Suprapubic skin (tissue), 4 donors: ENCODE measurements at regions not wholly inside any gene's neighbourhood (a gene's known extent, or its start where the extent isn't known, plus 50 kb on each side); places are given as distances from the start of the nearest gene placed in this dataset.
"Not testable (repeated sequence)": the region's sequence is repeated elsewhere in the genome, so short reads cannot be mapped to it uniquely, and the experiment has no call there.

Experiments used
- DNase-seq, 2 donors: peaks; one replicate each; pipeline ENCODE4 v3.0.0-alpha.2; 2019; ENCODE audit warnings: low spot score in 2 of 2
- H3K27ac ChIP-seq: fragments of 200-600 bp; sonication (generic); one replicate; pipeline ENCODE4 v1.5.1; 2019
- H3K27me3 ChIP-seq: fragments of 200-600 bp; sonication (generic); one replicate; pipeline ENCODE4 v1.5.1; 2019
- H3K36me3 ChIP-seq: fragments of 200-600 bp; sonication (generic); one replicate; pipeline ENCODE4 v1.5.1; 2019
- H3K4me1 ChIP-seq: fragments of 200-600 bp; sonication (generic); one replicate; pipeline ENCODE4 v1.5.1; 2019
- H3K4me3 ChIP-seq: fragments of 200-600 bp; sonication (generic); one replicate; pipeline ENCODE4 v1.5.1; 2019; ENCODE audit warnings: mild to moderate bottlenecking
- H3K9me3 ChIP-seq: fragments of 200-600 bp; sonication (generic); one replicate; pipeline ENCODE4 v1.5.1; 2019
- CTCF ChIP-seq, 2 donors: fragments of 200-600 bp in 1 of 2; fragments of 450-650 bp in 1 of 2; sonication (generic) in 1 of 2; IDR thresholded peaks; one replicate each; pipeline ENCODE4 v1.5.1; 2016 to 2019; ENCODE audit warnings: antibody characterized with exemption in 2 of 2, mild to moderate bottlenecking in 1 of 2, moderate library complexity in 1 of 2
- EP300 ChIP-seq: sonication (generic); formaldehyde crosslinking; IDR thresholded peaks from one replicate; pipeline ENCODE4 v1.6.1; 2017; ENCODE audit warnings: antibody characterized with exemption
- POLR2A ChIP-seq, 2 donors: fragments of 450-650 bp; IDR thresholded peaks; one replicate each; pipeline ENCODE4 v1.6.1; 2017; ENCODE audit warnings: antibody characterized with exemption in 2 of 2, mild to moderate bottlenecking in 2 of 2, moderate library complexity in 2 of 2
- POLR2AphosphoS5 ChIP-seq, 3 donors: sonication (generic); formaldehyde crosslinking; IDR thresholded peaks; one replicate each; pipeline ENCODE4 v1.6.1; 2017; ENCODE audit warnings: antibody characterized with exemption in 3 of 3
- WGBS: methylation state at CpG from one replicate; pipeline ENCODE4 v1.1.5; 2018; 5-methylcytosine and 5-hydroxymethylcytosine counted together

DNA sequence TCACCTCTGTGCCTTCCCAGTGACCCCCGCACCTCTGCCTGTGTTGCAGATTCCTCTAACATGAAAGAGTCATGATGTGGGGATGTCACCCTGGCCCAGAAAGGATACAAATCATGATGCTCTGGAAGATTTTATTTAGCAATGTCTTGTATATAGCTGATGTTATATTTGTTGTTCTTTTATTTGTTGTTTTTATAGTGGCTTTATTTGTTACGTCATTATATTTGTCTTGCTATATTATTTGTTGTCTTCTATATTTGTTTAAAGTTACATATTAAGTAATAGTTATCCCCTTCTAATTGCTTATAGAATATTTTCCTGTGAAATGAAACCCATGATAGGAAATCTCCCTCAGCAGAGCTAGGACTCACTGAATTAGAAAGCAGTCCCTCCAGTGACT, 1149.2 kb downstream of the UQCRFS1 start:
- Histone ChIP-seq H3K9me3 (no peaks in the 10 kb centered on the region), H3K27me3 (no peaks in the 10 kb centered on the region), H3K36me3 (no peaks in the 10 kb centered on the region), H3K4me1 (no peaks in the 10 kb centered on the region), H3K27ac (no peak overlapping the region), H3K4me3 (no peak overlapping the region)
- 94% methylated on average over 2 of the region's 2 CpGs for WGBS
- TF ChIP-seq POLR2AphosphoS5 (IDR thresholded peaks at IDR 0.05) (no peak), EP300 (no peak), POLR2A (IDR thresholded peaks at IDR 0.05) (no peak), CTCF (IDR thresholded peaks at IDR 0.05) (no peak)
- DNase-seq: no peak

- TF ChIP-seq POLR2AphosphoS5 (IDR thresholded peaks at IDR 0.05) (no peak), POLR2A (IDR thresholded peaks at IDR 0.05) (no peak), EP300 (no peak), CTCF (IDR thresholded peaks at IDR 0.05) (no peak)
- H3K27me3 ChIP-seq: no peaks in the 10 kb centered on the region
These were observed 1151.8 kb downstream of the UQCRFS1 start for GRCh38 chr19:28061111-28061510.

GRCh38 chr19:28057026-28057425, 1155.9 kb downstream of the UQCRFS1 start:
- H3K9me3 ChIP-seq, H3K4me1 ChIP-seq, DNase-seq, H3K36me3 ChIP-seq, H3K27ac ChIP-seq, H3K4me3 ChIP-seq, H3K27me3 ChIP-seq: not testable (repeated sequence)

More at GRCh38 chr19:28061111-28061510, 1151.8 kb downstream of the UQCRFS1 start:
- Histone ChIP-seq H3K36me3 (no peaks in the 10 kb centered on the region), H3K27ac (no peak overlapping the region), H3K9me3 (no peaks in the 10 kb centered on the region), H3K4me3 (no peak overlapping the region), H3K4me1 (no peaks in the 10 kb centered on the region)
- DNase-seq: no peak
- 67% methylated on average over 1 of the region's 1 CpG for WGBS

DNA sequence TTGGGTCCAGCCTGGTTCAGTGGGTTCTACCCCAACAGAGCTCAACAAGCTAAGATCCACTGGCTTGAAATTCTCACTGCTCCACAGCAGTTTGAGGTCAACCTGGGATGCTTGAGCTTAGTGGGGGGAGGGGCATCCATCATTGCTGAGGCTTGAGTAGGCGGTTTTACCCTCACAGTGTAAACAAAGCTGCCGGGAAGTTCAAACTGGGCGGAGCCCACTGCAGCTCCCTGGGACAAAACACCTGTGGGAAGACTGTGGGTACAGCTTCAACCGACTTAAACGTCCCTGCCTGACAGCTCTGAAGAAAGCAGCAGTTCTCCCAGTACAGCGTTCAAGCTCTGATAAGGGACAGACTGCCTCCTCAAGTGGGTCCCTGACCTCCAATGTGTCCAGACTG, 1161.9 kb downstream of the UQCRFS1 start:
- Histone ChIP-seq H3K9me3 (no peaks in the 10 kb centered on the region), H3K27ac (no peak overlapping the region), H3K4me1 (no peaks in the 10 kb centered on the region), H3K4me3 (no peak overlapping the region), H3K27me3 (no peaks in the 10 kb centered on the region), H3K36me3 (no peaks in the 10 kb centered on the region)
- no peak for TF ChIP-seq POLR2A (IDR thresholded peaks at IDR 0.05)
- WGBS: 65% methylated on average over 6 of the region's 6 CpGs
- DNase-seq: no peak

- Histone ChIP-seq H3K27ac (no peak overlapping the region), H3K27me3 (no peaks in the 10 kb centered on the region), H3K4me3 (no peak overlapping the region), H3K4me1 (no peaks in the 10 kb centered on the region), H3K36me3 (no peaks in the 10 kb centered on the region), H3K9me3 (no peaks in the 10 kb centered on the region)
- WGBS: 82% methylated on average over 2 of the region's 2 CpGs
- TF ChIP-seq POLR2A (IDR thresholded peaks at IDR 0.05): no peak
- TF ChIP-seq POLR2AphosphoS5 (IDR thresholded peaks at IDR 0.05): no peak
- no peak for TF ChIP-seq EP300
- no peak for TF ChIP-seq CTCF (IDR thresholded peaks at IDR 0.05)
- DNase-seq: no peak
These were observed 1163.1 kb downstream of the UQCRFS1 start for GRCh38 chr19:28049875-28050274.

GRCh38 chr19:28046932-28047331, 1166.0 kb downstream of the UQCRFS1 start:
- no peaks in the 10 kb centered on the region for H3K4me1 ChIP-seq
- H3K27me3 ChIP-seq: no peaks in the 10 kb centered on the region
- no peak overlapping the region for H3K27ac ChIP-seq
- H3K36me3 ChIP-seq: no peaks in the 10 kb centered on the region
- DNase-seq: no peak
- TF ChIP-seq CTCF (IDR thresholded peaks at IDR 0.05) (no peak), POLR2A (IDR thresholded peaks at IDR 0.05) (no peak), POLR2AphosphoS5 (IDR thresholded peaks at IDR 0.05) (no peak), EP300 (no peak)
- no peak overlapping the region for H3K4me3 ChIP-seq
- WGBS: 100% methylated on average over 1 of the region's 1 CpG
- H3K9me3 ChIP-seq: no peaks in the 10 kb centered on the region
